ENCODE measurements at regions not wholly inside any gene's neighbourhood (a gene's known extent, or its start where the extent isn't known, plus 50 kb on each side); places are given as distances from the start of the nearest gene placed in this dataset.

DNA sequence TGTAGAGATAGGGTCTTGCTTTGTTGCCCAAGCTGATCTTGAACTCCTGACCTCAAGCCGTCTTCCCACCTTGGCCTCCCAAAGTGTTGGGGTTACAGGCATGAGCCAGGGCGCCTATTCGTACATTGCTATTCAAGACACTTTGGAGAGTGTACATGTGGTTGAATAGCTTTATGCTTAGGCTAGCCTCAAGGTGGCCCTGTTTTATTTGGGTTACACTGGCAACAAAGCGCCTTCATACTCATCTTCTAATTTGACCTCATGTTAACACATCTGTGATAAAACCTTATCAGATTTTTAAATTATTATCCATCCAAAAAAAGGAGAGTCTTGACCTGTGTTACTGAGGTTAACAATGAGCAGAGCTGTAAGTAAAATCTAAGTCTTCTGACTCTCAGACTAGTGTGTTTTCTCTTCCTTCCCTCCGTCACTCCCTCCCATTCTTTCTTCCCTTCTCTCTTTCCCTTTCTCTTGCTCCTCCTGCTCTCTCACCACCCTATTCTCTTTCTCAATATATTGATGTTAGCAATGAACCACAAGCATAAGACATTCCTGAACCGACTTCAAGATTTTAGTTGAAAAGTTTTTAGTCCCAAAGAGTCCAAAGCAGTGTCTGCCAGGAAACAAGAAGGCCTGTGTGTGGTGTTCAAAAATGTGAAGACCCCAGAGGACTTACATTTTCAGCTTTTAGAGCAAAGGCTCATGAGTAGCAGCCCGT lies 603.7 kb upstream of the CFAP20DC start:
- peak; percentile 8 for DNase-seq (ENCODE audit: low read depth)

DNA sequence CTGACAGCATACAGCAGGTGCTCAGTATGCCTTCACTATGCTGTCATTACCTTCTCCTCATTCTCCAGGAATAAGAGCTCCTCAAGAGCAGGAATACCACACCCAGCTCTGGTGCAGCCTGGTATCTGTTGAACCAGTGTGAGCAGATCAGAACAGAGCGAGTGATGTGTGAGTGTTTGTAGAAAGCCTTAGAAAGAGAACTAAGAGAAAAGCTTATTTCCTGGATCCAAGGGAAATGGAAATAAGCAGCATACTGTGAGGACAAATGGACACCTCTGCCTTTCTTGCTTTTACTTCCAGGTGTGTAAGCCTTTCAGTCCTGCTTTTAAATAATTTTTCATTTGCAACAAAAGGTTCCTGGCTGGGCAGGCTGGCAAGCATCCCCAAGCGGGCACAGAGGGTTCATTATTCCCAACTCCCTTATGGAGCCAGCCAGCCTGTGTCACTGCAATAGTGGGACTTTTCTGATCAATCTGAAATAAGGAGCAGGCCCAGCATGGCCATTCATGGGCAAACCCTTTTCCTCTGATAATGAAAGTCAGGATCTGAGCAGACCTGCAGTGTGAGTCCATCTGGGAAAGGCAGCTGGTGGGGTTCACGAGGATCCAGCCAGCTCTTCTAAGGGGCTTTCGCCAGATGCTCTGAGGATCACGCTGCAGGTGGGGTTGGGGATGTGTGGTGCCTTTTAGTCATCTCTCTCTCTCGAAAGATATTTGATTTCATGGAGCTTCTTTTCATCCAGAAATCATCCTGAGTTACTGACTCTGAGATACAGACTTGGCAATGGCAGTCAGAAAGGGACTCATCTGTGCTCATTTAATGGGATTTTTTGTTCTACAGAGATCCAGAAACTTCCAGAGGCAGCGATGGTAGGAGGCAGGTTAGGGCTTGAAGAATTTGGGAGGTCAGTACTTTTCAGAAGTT lies 594.9 kb upstream of the CFAP20DC start:
- DNase-seq (ENCODE audit: low read depth): no peak

DNA sequence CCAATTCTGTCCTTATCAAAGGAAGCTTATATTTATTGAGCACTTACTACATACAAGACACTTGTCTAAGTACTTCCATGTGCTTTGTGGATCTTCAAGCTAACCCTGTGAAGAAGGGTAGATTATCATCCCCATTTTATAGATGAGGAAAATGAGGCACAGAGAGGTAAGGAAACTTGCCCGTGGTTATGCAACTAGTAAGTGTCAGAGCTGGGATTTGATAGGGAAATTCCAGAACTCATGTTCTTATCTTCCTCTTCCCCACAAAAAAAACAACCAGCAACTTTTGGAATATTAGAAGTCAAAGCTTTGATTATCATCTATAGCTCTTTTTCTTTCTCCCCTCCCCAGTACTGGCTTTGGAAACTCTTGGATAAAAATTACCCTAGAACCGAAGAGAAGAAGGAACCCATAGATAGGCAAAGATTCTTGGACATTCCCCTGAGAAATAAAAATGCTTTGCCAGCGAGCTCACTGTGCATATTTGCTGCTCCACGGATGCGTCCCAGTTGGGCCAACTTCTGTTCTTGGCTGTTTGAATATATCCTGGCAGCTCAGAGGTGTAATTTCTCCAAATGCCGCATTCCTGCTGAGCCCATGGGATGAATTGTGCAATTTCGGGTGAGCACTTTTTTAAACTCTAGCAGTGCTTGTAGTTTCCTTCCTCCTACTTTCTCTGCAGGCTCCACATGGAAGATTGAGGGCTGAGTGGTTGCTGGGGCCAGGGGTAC lies 591.5 kb upstream of the CFAP20DC start:
- peak; percentile 84 for DNase-seq (ENCODE audit: low read depth)

DNA sequence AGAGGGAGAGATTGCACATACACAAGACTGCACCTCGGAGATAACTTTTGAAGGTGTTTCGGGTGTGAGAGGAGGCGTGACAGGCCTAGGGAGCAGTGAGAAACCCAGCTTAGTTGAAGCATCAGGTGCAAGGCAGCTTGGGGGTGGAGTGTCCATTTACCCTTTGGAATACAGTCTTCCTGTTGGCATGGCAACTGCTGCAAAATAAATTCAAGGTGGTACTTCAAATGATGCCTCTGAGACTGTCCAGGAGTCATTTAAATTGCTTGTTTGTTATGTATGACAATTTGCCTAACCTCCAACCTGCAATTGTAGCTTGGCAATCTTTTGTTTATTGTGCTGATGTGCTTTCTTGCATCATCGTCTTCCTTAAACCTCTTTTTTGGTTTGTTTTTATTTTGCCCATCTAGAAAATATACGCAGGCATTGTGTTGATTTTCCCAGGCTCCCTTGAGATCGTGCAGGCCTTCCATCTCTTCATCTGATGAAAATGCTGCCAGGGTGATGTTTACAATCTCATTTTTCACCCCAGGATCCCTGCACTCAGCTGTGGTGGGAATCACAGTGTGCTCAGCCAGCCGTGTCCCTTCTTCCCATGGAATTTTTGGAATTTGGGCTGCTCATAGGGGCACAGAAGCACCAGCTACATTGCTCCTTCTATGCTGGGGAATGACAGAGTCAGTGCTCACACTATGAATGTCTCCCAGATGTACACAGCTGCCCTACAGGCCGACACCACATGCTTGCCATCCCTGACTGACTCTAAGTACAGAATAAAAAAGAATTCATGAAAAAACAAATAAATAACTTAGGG lies 583.1 kb upstream of the CFAP20DC start:
- peak; percentile 72 for DNase-seq (ENCODE audit: low read depth)

DNA sequence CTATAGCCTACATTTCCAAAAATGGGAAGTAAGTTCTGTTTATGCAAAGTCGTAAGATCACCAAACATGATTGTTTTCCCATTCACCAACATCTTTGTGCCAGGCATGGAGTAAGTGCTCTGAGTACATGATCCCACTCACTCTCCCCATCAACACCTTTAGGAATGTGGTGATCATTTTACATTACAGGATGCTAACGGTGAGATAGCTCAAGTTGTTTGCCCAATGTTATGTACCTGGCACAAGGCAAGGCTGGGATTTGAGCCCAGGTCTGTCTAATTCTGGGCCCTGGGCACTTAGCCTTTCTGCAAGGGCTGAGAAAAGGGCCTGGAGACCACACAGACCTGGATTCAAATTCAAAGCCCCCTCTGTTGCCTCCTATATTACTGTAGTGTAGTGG lies 581.7 kb upstream of the CFAP20DC start:
- DNase-seq (ENCODE audit: low read depth): no peak

DNA sequence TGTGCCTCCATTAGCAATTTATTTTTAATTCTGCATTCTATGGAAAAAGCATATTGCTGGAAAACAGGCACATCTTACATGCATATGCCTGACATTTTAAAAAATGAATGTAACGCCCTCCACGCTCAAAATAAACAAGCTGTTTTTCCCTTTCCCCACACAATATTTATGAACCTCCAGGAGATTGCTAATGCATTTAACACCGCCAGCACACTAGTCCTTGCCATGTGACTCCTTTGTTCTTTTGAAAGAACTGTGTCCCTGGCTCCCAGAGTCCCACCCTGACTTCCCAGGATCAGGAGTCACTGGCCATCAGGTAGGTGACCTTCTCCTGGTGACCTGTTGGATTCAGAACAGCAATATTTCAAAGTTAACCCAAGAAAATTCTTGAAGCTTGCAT lies 571.2 kb upstream of the CFAP20DC start:
- no peak for DNase-seq (ENCODE audit: low read depth)

DNA sequence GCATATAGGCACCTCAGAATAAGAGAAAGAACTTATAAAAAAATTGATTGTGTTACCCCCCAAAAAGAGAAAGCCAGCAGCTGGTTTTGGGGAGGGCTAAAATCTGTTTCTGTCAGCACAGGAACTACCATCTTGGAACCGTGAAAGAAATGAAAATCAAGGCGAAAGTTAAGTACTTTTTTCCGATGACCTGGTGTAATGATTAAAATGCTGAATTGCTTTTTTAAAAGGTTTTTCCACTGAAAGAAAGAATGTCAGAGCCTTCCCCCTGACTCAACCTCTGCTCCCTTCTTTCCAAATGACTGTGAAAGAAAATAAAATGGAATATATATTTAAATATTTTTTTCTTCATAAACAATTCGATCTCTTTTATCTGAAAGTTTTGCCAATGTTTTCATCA lies 570.5 kb upstream of the CFAP20DC start:
- DNase-seq (ENCODE audit: low read depth): no peak

DNA sequence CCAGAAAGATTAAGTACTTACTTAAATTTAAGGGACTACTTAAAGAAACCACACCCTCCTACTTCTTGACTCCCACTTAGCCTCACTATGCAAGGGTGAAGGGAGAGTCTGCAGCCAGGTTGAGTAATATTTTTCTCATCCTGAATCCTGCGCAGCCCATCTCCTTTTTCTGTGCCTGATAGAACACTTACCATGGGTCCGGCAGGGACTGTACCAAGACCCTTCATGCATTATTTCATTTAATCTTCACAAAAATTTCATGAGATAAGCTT lies 562.6 kb upstream of the CFAP20DC start:
- no peak for DNase-seq (ENCODE audit: low read depth)

DNA sequence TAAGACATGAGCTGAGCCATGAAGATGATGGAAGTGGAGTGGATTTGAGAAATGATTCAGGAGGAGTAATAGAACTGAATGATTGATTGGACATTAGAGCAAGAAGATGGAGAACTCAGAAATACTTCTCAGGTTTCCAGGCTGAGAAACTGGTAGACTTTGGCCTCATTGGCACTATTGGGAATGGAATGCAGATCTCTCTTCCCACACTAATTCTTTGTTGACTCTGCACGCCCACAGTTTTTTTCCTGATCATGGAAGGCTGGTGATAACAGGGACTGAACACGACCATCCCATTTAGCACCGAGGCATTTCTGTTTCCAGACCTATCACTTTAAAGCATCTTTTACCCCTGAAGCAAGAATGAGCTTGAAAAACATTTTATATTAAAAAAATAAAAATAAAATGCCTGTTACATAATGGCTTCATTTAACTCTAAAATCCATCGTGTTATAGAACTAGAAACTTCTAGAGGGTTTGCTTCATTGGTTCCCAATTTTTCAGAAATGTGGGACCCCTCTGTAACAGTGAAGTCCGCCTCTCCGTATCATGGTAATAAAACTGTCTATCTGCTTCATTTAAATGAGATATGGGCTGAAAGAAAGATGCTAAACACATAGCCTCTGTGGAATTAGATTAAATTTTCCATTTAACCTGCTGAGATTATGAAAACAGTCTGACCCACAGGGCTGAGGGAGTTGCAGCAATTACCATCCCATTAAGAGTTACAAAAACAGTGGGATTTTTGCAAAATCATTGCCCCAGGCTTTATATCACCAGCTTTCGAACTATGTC lies 562.0 kb upstream of the CFAP20DC start:
- no peak for DNase-seq (ENCODE audit: low read depth)

DNA sequence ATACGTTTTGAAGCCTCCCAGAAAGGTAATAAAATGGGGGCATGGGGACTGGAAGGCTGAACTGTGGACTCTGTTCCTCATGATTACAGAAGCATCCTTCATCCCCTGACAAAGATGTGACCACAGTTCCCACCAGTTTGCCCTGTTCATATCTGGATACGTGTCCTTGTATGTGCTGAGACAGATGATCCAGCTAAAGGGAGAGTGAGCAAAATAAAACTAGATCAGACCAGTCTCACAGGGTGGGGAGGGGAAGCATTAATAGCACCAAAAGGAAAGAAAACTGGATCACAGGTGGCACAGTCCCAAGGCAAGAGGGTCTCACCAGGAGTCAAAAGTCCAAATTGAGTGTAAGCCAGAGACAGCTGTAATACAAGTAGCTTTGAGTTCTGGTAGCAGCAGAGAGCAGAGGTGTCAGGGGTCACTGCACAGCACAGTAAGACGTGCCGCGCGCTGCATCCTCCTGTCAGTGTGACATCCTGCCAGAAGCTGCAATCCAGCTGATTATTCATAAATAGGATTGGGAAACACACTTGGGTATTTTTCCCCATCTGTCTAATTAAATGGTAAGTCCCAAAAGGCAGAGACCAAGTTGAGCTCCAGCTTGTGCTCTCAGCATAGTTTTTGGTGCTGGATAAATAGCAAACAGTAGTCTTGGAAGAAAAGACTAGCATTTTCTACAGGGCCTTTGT lies 560.0 kb upstream of the CFAP20DC start:
- peak; percentile 64 for DNase-seq (ENCODE audit: low read depth)

DNA sequence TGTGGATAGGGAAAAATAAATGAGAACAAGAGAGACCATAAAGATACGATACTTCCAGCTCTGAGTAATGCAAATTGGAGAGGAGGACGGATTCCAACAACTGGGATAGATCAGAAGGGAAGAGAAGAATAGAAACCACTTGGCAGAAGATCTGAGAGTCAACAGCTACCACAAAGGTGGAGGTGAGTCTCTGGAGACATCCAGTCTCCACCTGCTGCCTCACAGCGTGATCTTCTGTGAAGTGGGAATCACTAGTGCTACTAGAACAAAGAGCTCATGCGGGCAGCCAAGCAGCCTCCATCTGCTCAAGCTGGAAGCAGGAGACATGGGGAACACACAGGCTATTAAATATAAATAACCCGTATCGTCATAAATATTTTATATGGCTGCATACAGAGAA lies 558.5 kb upstream of the CFAP20DC start:
- no peak for DNase-seq (ENCODE audit: low read depth)

DNA sequence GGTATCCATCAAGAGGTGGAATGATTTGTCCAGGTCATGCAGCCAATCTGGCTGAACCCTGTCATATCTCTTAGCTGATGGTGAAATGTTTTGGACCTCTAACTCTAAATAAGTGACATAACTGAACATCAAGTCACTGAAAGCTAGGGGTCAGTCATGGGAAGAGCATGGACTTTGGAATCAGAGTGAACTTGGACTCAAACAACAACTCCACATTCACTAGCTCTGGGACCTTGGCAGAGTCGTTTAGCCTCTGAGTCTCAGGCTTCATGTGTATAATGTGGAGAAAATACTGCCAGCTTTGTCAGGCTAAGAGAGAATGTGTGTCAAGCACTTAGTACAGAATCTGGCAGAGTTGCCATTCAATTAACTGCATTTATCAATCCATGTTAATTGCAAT lies 557.8 kb upstream of the CFAP20DC start:
- peak; percentile 8 for DNase-seq (ENCODE audit: low read depth)

DNA sequence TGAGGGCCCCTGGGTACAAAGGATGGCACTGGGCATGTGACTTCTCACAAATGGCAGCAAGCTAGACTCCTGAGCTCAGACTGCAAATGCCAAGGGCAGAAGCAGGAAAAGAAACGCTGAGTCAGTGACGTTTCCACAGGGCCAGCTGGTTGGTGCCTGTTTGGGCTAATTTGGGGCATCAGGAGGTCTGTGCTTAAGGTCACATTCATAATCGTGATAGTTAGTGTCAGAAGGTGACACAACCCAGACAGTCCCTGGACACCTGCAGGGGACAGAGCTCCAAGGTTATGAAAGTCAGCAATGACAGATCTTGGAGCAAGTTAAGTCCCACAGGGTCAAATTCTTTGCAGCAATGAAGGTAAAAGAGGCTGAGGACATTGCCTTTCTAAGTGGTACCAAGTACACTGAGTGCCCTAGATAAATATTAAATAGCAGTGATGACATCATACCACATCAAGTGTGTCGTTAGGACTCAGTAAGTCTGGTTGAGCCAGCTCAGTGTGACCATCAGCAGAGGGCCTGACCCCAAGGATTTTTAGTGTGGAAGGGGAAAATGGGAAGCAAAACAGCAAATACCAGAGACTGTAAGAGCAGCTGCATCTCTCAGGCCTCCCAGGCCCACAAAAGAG lies 556.9 kb upstream of the CFAP20DC start:
- no peak for DNase-seq (ENCODE audit: low read depth)

DNA sequence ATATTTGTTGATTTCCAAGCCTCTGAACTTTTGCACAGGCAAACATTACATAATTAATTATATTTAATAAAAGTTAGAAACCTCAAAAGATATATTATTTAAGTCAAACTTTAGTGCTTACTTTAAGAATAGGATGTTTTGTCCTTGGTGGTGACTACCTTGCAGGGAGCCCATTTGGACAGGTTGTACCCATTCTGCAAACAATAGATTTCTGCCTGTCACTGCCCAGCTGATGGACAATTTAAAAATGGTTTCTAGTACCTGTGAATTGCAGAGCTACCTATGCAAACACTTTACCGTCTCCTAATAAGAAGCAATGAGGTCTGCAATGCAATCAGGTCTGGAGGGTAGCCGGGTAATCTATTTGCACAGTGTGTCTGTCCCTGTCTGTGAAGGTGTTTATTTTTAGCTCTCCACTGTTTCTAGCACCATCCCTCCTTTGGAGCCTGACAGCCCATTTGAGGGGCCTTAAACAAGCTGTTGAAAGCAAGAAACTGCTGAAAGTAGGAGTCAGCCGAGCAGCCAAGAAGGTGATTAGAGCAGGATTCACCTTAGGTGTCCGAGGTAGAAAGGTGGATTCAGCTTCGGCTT lies 556.2 kb upstream of the CFAP20DC start:
- no peak for DNase-seq (ENCODE audit: low read depth)

DNA sequence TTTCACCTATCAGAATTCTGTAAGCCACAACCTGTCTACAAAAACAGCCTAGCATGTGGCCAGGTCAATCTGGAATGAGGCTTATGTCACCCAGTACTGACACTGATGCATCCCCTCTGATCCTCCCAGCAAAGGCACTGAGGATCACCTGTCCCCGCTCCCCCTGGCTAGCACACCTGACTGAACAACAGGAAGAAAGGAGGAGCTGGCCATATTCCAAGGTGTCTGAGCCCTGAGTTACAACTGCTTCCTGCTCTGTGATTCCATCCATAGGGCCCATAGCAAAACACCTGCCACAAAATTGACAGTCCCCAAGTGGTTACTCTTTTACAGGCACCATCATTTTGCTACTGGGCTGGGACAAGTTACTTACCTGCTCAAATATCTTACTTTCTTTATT lies 555.5 kb upstream of the CFAP20DC start:
- DNase-seq (ENCODE audit: low read depth): no peak

DNA sequence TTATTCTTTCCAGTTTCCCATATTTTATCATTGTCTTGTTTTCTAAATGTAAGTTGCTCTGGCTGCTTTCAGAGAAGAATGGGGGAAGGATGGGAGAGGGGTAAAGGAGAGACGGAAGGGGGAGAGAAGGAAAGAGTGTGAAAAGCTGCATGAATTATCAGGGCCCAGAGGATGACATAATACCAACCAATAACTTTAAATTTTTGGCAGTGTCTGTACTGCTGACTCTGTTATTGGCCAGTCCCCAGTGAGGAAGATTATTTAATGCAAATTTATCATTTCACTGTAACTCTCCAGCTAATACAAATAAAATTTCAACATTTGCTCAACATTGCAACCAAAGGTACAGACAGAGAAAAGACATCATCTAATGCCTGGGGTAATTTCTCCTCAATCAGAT lies 551.7 kb upstream of the CFAP20DC start:
- no peak for DNase-seq (ENCODE audit: low read depth)

DNA sequence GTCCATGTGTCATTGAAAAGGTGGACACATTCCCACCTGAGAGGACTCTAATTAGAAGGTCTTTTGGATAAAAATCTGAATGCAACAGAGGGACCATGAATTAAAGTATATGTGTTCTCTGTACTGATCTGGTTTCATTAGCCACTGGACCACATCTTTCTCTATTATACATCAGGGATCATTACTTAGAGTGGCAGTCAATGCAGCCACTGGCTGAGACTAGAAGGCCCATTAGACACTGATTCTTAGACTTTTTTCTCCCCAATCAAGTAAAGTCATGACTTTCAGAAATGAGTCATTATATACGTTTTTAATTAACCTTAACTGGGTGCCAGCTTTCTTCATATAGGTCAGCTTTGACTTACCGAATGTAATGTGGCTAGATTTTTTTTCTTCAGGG lies 550.8 kb upstream of the CFAP20DC start:
- no peak for DNase-seq (ENCODE audit: low read depth)

DNA sequence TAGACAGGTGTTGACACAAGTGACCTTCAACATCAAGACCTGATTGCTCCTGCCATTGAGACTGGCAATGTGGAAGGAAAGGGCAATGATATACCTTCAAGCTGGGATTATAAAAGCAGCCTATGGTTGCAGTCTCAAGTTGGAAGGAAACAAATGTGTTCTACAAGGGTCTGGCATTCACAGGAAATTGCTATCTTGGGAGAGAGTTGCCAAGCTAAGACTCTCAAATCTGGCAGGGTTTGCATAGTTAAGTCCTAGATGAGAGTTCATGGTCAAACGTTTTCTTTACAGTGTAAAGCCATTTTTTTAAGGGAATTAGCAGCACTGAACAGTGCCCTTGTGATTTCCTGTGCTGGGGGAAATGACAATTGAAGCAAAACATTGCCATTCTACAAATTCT lies 546.9 kb upstream of the CFAP20DC start:
- no peak for DNase-seq (ENCODE audit: low read depth)

DNA sequence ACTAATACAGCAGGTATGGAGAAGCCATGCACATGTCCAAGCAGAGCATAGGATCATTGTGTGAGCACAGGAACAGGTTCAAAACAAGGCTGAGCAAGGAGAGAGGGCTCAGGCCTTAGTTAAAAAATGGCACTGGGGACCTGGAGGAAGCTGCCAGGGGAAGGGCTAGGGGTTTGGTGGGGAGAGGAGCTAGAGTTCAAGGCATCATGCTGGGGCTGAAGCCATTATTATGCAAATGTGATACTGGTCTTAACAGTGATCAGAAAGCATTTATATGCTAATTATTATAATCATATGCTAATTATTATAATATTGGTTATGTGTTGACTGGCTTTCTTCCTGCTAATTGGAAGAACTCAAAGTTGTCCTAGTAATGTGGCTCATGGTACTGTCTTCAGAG lies 546.0 kb upstream of the CFAP20DC start:
- no peak for DNase-seq (ENCODE audit: low read depth)

DNA sequence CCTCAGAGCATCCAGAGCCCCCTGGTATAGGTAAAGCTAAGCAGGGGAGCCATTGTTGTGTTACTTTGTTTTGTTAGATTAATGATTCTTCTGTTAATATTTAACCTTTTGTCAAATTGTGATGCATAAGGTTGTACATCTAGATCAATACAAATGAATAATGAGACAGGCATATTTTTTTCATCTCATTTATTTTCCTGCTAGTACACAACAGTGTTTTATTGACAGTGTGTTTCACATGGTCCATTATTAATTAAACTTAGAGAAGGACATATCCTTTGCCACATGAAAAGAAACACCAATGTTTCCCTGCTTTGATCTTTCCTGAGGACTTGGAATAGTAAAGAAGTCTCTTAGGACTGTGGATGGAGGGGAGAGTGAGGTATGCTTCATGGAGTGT lies 543.6 kb upstream of the CFAP20DC start:
- no peak for DNase-seq (ENCODE audit: low read depth)
